Right lobe of liver (tissue), 4 donors: ENCODE measurements at regions not wholly inside any gene's neighbourhood (a gene's known extent, or its start where the extent isn't known, plus 50 kb on each side); places are given as distances from the start of the nearest gene placed in this dataset.

Experiments
- POLR2A ChIP-seq: fragments of 450-650 bp; IDR thresholded peaks from one replicate; pipeline ENCODE4 v1.6.1; 2017; ENCODE audit warnings: antibody characterized with exemption, mild to moderate bottlenecking
- TF ChIP-seq, protein P1 (sequence below), 4 donors: fragments of 200-600 bp in 3 of 4; fragments of 450-650 bp in 1 of 4; IDR thresholded peaks; one replicate each; pipeline versions ENCODE4 v1.5.1 to v1.8.0; 2016 to 2022; ENCODE audit warnings: antibody characterized with exemption in 4 of 4, mild to moderate bottlenecking in 2 of 4
- donor health status: DM: no; HTN: no; CAD: no.
- donor health status: DM: no; HTN: no; CAD: no.
- donor health status: DM: no; HTN: yes; CAD: no.

DNA sequence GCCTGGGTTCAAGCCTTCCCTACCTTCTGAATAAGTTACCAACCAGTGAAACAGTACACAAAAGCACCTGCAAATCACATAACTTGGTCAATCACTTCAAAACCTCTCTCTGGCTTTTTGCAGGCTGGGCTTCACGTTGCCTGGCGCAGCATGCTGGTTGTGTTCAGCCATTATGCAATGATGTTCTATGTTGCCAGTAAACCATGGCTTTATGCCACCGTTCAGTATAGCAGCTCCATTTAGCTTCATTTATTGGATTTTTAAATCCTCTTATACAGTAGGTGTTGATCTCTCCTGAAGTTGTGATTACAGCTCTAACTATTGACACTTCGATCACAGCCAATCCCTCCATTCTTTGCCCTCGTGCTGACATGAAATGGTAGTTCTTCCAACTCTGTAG, 233.6 kb upstream of the PTBP2 start:
- TF ChIP-seq, protein P1, sequence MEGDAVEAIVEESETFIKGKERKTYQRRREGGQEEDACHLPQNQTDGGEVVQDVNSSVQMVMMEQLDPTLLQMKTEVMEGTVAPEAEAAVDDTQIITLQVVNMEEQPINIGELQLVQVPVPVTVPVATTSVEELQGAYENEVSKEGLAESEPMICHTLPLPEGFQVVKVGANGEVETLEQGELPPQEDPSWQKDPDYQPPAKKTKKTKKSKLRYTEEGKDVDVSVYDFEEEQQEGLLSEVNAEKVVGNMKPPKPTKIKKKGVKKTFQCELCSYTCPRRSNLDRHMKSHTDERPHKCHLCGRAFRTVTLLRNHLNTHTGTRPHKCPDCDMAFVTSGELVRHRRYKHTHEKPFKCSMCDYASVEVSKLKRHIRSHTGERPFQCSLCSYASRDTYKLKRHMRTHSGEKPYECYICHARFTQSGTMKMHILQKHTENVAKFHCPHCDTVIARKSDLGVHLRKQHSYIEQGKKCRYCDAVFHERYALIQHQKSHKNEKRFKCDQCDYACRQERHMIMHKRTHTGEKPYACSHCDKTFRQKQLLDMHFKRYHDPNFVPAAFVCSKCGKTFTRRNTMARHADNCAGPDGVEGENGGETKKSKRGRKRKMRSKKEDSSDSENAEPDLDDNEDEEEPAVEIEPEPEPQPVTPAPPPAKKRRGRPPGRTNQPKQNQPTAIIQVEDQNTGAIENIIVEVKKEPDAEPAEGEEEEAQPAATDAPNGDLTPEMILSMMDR (IDR thresholded peaks at IDR 0.05) = no peak
- no peak for TF ChIP-seq POLR2A
